GM12892 (cell line): ENCODE measurements at regions not wholly inside any gene's neighbourhood (a gene's known extent, or its start where the extent isn't known, plus 50 kb on each side); places are given as distances from the start of the nearest gene placed in this dataset.

Experiments
- POLR2AphosphoS5 ChIP-seq: IDR thresholded peaks from 2 replicates; pipeline ENCODE4 v1.6.1; 2011; ENCODE audit warnings: low read depth, low read length, control low read depth
- TAF1 ChIP-seq: IDR thresholded peaks from 2 replicates; pipeline ENCODE4 v1.6.1; 2011; ENCODE audit warnings: low read depth, mild to moderate bottlenecking, control low read depth, low read length, borderline replicate concordance

DNA sequence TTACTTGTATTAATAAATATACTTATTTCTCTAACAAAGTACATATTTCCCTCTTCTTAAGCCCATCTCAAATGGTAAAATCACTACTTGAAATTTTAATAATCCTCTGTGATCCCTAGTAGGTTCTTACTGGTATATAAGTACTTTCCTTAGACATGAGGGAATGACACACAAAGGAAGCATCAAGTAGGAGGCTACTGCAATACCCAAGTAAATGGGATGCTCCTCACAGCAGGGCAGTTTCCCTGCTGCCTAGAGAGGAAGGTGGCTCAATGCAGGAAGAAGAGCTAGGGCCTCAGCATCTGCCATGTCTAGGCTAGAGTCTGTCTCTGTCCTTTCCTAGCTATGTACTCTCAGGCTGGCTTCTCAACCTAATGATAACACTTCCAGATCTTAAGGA lies 122.1 kb upstream of the DIPK2B start:
- no peak for TF ChIP-seq TAF1
- TF ChIP-seq POLR2AphosphoS5 = no peak
